HG03066 (cell line): ENCODE measurements at regions not wholly inside any gene's neighbourhood (a gene's known extent, or its start where the extent isn't known, plus 50 kb on each side); places are given as distances from the start of the nearest gene placed in this dataset.

Source experiments
- ATAC-seq: cut with Tn5 transposase; IDR thresholded peaks from one replicate; pipeline ENCODE4 v1.9.1; 2021; ENCODE audit warnings: low read depth; ENCODE audit not compliant: unreplicated experiment

GRCh38 chr18:24995056-24995455, 356.9 kb downstream of the ZNF521 start:
- ATAC-seq = no peak

GRCh38 chr18:24995755-24996154, 356.2 kb downstream of the ZNF521 start:
- ATAC-seq = no peak

- no peak for ATAC-seq
Measured at GRCh38 chr18:24999650-25000267, 352.2 kb downstream of the ZNF521 start.

- no peak for ATAC-seq
Measured at GRCh38 chr18:25001803-25002202, 350.2 kb downstream of the ZNF521 start.

- no peak for ATAC-seq
Measured at GRCh38 chr18:25005541-25006403, 346.2 kb downstream of the ZNF521 start.

GRCh38 chr18:25010623-25011374, 341.2 kb downstream of the ZNF521 start:
- no peak for ATAC-seq
